ENCODE measurements at regions not wholly inside any gene's neighbourhood (a gene's known extent, or its start where the extent isn't known, plus 50 kb on each side); places are given as distances from the start of the nearest gene placed in this dataset.

DNA sequence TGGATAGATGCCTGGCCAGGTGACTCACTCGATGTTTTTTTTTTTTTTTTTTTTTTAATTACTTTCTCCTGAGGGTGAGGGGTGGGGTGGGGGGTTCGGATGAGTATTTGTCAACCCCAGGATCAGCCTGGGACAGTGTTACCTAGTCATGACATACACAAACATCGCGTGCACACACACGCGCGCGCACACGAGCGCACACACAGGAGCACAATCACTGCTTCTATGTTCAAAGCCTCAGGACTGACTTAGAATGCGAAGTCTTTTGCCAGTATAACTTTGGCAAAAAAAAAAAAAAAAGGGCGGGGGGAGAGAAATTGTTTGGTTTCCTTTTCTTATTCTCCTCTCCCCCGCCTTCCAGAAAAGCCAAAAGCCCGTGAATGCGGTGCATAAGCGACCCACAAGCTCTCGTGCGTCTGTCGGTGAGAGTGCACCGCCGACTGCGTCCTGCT lies 115.0 kb upstream of the TEX13C start:
- no peak overlapping the region for H3K9ac ChIP-seq (ENCODE audit: control insufficient read depth, extremely low read depth, insufficient read depth, low read length)
- H3K27ac ChIP-seq (ENCODE audit: control insufficient read depth, insufficient read depth, low read length): no peak overlapping the region
- H3K4me2 ChIP-seq (ENCODE audit: control insufficient read depth, extremely low read depth, insufficient read depth, low read depth, low read length): peak overlapping the region; percentile 69

DNA sequence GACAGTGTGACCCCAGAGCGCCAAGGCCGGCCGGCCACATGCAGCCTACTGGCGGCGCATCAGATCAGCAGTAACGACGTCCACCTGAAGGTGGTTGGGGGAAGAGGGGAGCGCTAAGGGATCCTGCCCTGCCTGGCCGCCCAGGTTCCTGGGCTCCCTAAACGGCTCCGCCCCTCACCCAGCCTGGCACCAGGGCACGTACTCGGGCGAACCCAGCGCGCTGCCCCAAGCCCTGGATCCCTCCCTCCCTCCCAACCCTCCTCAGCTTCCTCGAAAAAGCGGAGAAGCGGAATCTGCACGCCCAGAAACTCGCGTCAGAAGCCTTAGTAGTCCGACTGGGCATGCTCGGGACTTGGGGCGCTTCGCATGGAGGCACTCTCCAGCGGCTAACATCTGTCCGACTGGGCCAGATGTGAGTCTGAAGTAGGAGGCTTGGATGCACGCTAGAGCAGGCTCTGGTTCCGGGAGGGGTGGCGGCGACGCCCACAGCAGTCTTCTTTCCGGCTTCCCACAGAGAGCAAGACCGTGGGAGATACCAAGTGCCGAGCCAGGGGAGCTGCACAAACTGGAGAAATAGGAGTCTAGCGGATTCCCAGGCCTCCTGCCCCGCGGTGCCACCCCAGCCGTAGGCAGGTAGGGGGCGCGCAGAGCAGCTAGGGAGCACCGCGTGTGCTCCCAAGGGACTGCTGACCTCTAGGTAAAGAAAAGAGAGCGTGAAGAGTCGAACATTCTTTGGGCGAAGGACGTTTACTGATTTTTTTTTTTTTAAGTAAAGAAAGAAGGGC lies 114.3 kb upstream of the TEX13C start:
- Histone ChIP-seq H3K27ac (ENCODE audit: control insufficient read depth, insufficient read depth, low read length) (no peak overlapping the region), H3K9ac (ENCODE audit: control insufficient read depth, extremely low read depth, insufficient read depth, low read length) (no peak overlapping the region), H3K4me3 (ENCODE audit: control insufficient read depth in 2 of 3, extremely low read depth in 1 of 3, insufficient read depth in 2 of 3, low read depth in 1 of 3, low read length in 3 of 3) (peak overlapping the region; percentile 34 to 49 (median 49)), H3K9me3 (ENCODE audit: control insufficient read depth, low read depth, low read length) (no peaks in the 10 kb centered on the region), H3K36me3 (ENCODE audit: control insufficient read depth in 2 of 2, extremely low read depth in 1 of 2, insufficient read depth in 2 of 2, low read length in 2 of 2) (no peaks in the 10 kb centered on the region), H3K79me2 (ENCODE audit: control insufficient read depth, insufficient read depth, low read length) (no peaks in the 10 kb centered on the region), H3K9me1 (ENCODE audit: control insufficient read depth, extremely low read depth, insufficient read depth, low read length) (no peaks in the 10 kb centered on the region), H2AFZ (ENCODE audit: control insufficient read depth, low read length) (peak overlapping the region; percentile 71), H3K27me3 (ENCODE audit: control insufficient read depth, extremely low read depth, insufficient read depth, low read length) (peaks cover 27% of the 10 kb centered on the region), H3K4me1 (ENCODE audit: control insufficient read depth, extremely low read depth, insufficient read depth, low read length) (no peaks in the 10 kb centered on the region), H4K20me1 (ENCODE audit: control insufficient read depth, extremely low read depth, insufficient read depth, low read length) (no peaks in the 10 kb centered on the region), H3K4me2 (ENCODE audit: control insufficient read depth, extremely low read depth, insufficient read depth, low read depth, low read length) (peak overlapping the region; percentile 69)
- no peak for DNase-seq (ENCODE audit: low read depth, low spot score)
- no peak for FAIRE-seq
- TF ChIP-seq, protein P1, sequence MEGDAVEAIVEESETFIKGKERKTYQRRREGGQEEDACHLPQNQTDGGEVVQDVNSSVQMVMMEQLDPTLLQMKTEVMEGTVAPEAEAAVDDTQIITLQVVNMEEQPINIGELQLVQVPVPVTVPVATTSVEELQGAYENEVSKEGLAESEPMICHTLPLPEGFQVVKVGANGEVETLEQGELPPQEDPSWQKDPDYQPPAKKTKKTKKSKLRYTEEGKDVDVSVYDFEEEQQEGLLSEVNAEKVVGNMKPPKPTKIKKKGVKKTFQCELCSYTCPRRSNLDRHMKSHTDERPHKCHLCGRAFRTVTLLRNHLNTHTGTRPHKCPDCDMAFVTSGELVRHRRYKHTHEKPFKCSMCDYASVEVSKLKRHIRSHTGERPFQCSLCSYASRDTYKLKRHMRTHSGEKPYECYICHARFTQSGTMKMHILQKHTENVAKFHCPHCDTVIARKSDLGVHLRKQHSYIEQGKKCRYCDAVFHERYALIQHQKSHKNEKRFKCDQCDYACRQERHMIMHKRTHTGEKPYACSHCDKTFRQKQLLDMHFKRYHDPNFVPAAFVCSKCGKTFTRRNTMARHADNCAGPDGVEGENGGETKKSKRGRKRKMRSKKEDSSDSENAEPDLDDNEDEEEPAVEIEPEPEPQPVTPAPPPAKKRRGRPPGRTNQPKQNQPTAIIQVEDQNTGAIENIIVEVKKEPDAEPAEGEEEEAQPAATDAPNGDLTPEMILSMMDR (optimal IDR thresholded peaks at IDR 0.05 in 1 of 3, IDR thresholded peaks at IDR 0.05 in 1 of 3, conservative IDR thresholded peaks at IDR 0.05 in 1 of 3; ENCODE audit: extremely low read depth in 1 of 3, insufficient read depth in 2 of 3, low read length in 3 of 3): peak; percentile 11 to 51 (median 24)
- TF ChIP-seq EZH2 (IDR thresholded peaks at IDR 0.05; ENCODE audit: low read length): no peak
- dilution Hi-C loops (cut with MboI; ENCODE audit: extremely low pct_ligation_motif_present, low sequenced_read_pairs): no loop called here

More for the DNA sequence above, 115.0 kb upstream of the TEX13C start:
- TF ChIP-seq EZH2 (IDR thresholded peaks at IDR 0.05; ENCODE audit: low read length): no peak
- TF ChIP-seq, protein P1 (optimal IDR thresholded peaks at IDR 0.05 in 1 of 3, IDR thresholded peaks at IDR 0.05 in 1 of 3, conservative IDR thresholded peaks at IDR 0.05 in 1 of 3; ENCODE audit: extremely low read depth in 1 of 3, insufficient read depth in 2 of 3, low read length in 3 of 3): no peak
- Histone ChIP-seq H3K9me1 (ENCODE audit: control insufficient read depth, extremely low read depth, insufficient read depth, low read length) (no peaks in the 10 kb centered on the region), H3K79me2 (ENCODE audit: control insufficient read depth, insufficient read depth, low read length) (no peaks in the 10 kb centered on the region), H3K4me1 (ENCODE audit: control insufficient read depth, extremely low read depth, insufficient read depth, low read length) (no peaks in the 10 kb centered on the region), H3K27me3 (ENCODE audit: control insufficient read depth, extremely low read depth, insufficient read depth, low read length) (peaks cover 27% of the 10 kb centered on the region), H3K36me3 (ENCODE audit: control insufficient read depth in 2 of 2, extremely low read depth in 1 of 2, insufficient read depth in 2 of 2, low read length in 2 of 2) (no peaks in the 10 kb centered on the region), H3K4me3 (ENCODE audit: control insufficient read depth in 2 of 3, extremely low read depth in 1 of 3, insufficient read depth in 2 of 3, low read depth in 1 of 3, low read length in 3 of 3) (peak overlapping the region; percentile 34 to 40 (median 38)), H2AFZ (ENCODE audit: control insufficient read depth, low read length) (peak overlapping the region; percentile 71), H4K20me1 (ENCODE audit: control insufficient read depth, extremely low read depth, insufficient read depth, low read length) (no peaks in the 10 kb centered on the region), H3K9me3 (ENCODE audit: control insufficient read depth, low read depth, low read length) (no peaks in the 10 kb centered on the region)
- FAIRE-seq (no peak), DNase-seq (ENCODE audit: low read depth, low spot score) (no peak)
- dilution Hi-C loops (cut with MboI; ENCODE audit: extremely low pct_ligation_motif_present, low sequenced_read_pairs): no loop called here
